WERI-Rb-1 (cell line): ENCODE measurements at regions not wholly inside any gene's neighbourhood (a gene's known extent, or its start where the extent isn't known, plus 50 kb on each side); places are given as distances from the start of the nearest gene placed in this dataset.

Experiments used
- DNase-seq: peaks from one replicate; pipeline ENCODE4 v3.0.0-alpha.2; 2020
- H3K27ac ChIP-seq: fragments of 250-450 bp; sonication (Bioruptor Pico); 2 replicates; pipeline ENCODE4 v1.5.1; 2020; ENCODE audit warnings: mild to moderate bottlenecking, moderate library complexity
- H3K27me3 ChIP-seq: fragments of 250-450 bp; sonication (Bioruptor Pico); 2 replicates; pipeline ENCODE4 v1.5.1; 2021; ENCODE audit warnings: mild to moderate bottlenecking, low read depth, moderate library complexity; ENCODE audit not compliant: insufficient read depth, severe bottlenecking
- H3K36me3 ChIP-seq: fragments of 250-450 bp; sonication (Bioruptor Pico); 2 replicates; pipeline ENCODE4 v1.5.1; 2020; ENCODE audit warnings: mild to moderate bottlenecking, moderate library complexity
- H3K4me3 ChIP-seq: 2 replicates; pipeline ENCODE4 v1.5.1; 2011; ENCODE audit warnings: low read depth, mild to moderate bottlenecking, control low read depth, low read length
- H3K9me3 ChIP-seq: fragments of 250-450 bp; sonication (Bioruptor Pico); 2 replicates; pipeline ENCODE4 v1.5.1; 2021; ENCODE audit warnings: mild to moderate bottlenecking, moderate library complexity; ENCODE audit not compliant: severe bottlenecking
- TF ChIP-seq, protein P1 (sequence below): IDR thresholded peaks from 2 replicates; pipeline ENCODE4 v1.5.1; 2011; ENCODE audit warnings: low read depth, mild to moderate bottlenecking, control low read depth, inconsistent platforms, low read length

GRCh38 chr5:3161672-3162071 lies 410.2 kb upstream of the IRX2 start:
- Histone ChIP-seq H3K27me3 (peaks cover 92% of the 10 kb centered on the region), H3K36me3 (no peaks in the 10 kb centered on the region), H3K9me3 (peaks cover 5% of the 10 kb centered on the region), H3K4me3 (no peak overlapping the region), H3K27ac (no peak overlapping the region)
- TF ChIP-seq, protein P1, sequence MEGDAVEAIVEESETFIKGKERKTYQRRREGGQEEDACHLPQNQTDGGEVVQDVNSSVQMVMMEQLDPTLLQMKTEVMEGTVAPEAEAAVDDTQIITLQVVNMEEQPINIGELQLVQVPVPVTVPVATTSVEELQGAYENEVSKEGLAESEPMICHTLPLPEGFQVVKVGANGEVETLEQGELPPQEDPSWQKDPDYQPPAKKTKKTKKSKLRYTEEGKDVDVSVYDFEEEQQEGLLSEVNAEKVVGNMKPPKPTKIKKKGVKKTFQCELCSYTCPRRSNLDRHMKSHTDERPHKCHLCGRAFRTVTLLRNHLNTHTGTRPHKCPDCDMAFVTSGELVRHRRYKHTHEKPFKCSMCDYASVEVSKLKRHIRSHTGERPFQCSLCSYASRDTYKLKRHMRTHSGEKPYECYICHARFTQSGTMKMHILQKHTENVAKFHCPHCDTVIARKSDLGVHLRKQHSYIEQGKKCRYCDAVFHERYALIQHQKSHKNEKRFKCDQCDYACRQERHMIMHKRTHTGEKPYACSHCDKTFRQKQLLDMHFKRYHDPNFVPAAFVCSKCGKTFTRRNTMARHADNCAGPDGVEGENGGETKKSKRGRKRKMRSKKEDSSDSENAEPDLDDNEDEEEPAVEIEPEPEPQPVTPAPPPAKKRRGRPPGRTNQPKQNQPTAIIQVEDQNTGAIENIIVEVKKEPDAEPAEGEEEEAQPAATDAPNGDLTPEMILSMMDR: no peak
- DNase-seq: no peak

GRCh38 chr5:3157214-3157613 lies 405.7 kb upstream of the IRX2 start:
- DNase-seq: no peak
- Histone ChIP-seq H3K9me3 (no peaks in the 10 kb centered on the region), H3K36me3 (no peaks in the 10 kb centered on the region), H3K4me3 (no peak overlapping the region), H3K27ac (no peak overlapping the region), H3K27me3 (peaks cover 96% of the 10 kb centered on the region)
- TF ChIP-seq, protein P1: no peak

DNA sequence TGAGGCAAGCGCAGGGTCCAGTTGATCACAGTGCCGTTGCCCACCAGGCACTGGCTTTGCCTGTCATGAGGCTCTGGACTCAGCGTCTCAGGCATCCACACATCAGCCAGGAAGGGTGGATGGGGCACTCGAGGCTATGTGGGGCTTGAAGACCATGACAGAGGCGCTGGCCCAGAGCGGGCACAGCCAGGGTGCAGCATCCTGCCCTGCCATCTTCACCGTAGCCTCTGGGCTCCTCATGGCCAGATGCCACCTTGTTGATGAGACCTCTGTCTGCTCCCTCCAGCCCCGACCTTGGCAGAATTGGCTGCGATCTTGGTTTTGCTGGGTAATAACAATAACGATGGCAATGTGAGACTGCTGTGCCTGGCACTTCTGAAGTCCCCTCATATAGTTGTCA lies 404.2 kb upstream of the IRX2 start:
- TF ChIP-seq, protein P1: no peak
- peaks cover 10% of the 10 kb centered on the region for H3K9me3 ChIP-seq
- peaks cover 96% of the 10 kb centered on the region for H3K27me3 ChIP-seq

GRCh38 chr5:3155046-3155445 lies 403.6 kb upstream of the IRX2 start:
- TF ChIP-seq, protein P1: no peak
- Histone ChIP-seq H3K27ac (no peak overlapping the region), H3K27me3 (peaks cover 96% of the 10 kb centered on the region), H3K36me3 (no peaks in the 10 kb centered on the region), H3K4me3 (no peak overlapping the region), H3K9me3 (peaks cover 10% of the 10 kb centered on the region)
- DNase-seq: no peak

More for the DNA sequence above, 404.2 kb upstream of the IRX2 start:
- no peak for DNase-seq
- no peak overlapping the region for H3K4me3 ChIP-seq
- H3K36me3 ChIP-seq: no peaks in the 10 kb centered on the region
- H3K27ac ChIP-seq: no peak overlapping the region

GRCh38 chr5:3153906-3154305 lies 402.4 kb upstream of the IRX2 start:
- peaks cover 10% of the 10 kb centered on the region for H3K9me3 ChIP-seq
- no peak overlapping the region for H3K27ac ChIP-seq
- no peak for DNase-seq
- TF ChIP-seq, protein P1: no peak
- no peak overlapping the region for H3K4me3 ChIP-seq
- H3K36me3 ChIP-seq: no peaks in the 10 kb centered on the region
- peaks cover 96% of the 10 kb centered on the region for H3K27me3 ChIP-seq

GRCh38 chr5:3153226-3153858 lies 401.9 kb upstream of the IRX2 start:
- no peaks in the 10 kb centered on the region for H3K36me3 ChIP-seq
- H3K27ac ChIP-seq: no peak overlapping the region
- TF ChIP-seq, protein P1: no peak
- H3K27me3 ChIP-seq: peaks cover 97% of the 10 kb centered on the region
- no peak for DNase-seq
- no peak overlapping the region for H3K4me3 ChIP-seq
- peaks cover 10% of the 10 kb centered on the region for H3K9me3 ChIP-seq
